K562 (cell line): ENCODE measurements at regions not wholly inside any gene's neighbourhood (a gene's known extent, or its start where the extent isn't known, plus 50 kb on each side); places are given as distances from the start of the nearest gene placed in this dataset.

Experiments used
- ATAC-seq: fragments of 200-7000 bp; cut with Tn5 transposase; 3 replicates; pipeline ENCODE4 v1.9.1; 2020; ENCODE audit warnings: moderate library complexity
- BruUV-seq: library from RNA; stranded (reverse); fragments of 400-500 nt; replicated peaks from 2 replicates; lab custom pipeline; 2021; lab: Mats Ljungman, UMichigan
- CTCF ChIA-PET: fragments of 300-600 bp; formaldehyde crosslinking; extraction: SDS; loops from one replicate; lab custom pipeline; 2021; ENCODE audit warnings: low intra/inter-chr PET ratio; lab: Yijun Ruan, JAX
- POLR2A ChIA-PET: fragments of 300-600, 350-650 bp; sonication (Branson Sonifier 250); formaldehyde crosslinking; extraction: SDS; loops from one replicate; lab custom pipeline; 2021; ENCODE audit warnings: antibody characterized with exemption, inconsistent platforms; lab: Yijun Ruan, JAX
- DNase-seq, 4 experiments: peaks; one replicate each; pipeline versions ENCODE4 v3.0.0 to v3.0.0-alpha.2; 2011 to 2018; ENCODE audit warnings: low spot score in 3 of 4, mixed read lengths in 3 of 4; ENCODE audit errors: extremely low read depth in 1 of 4
- FAIRE-seq: peaks from 2 replicates; lab custom pipeline; 2011; peaks lifted over from hg19 to GRCh38; lab: Jason Lieb, UNC
- H2AFZ ChIP-seq: 2 replicates; pipeline ENCODE4 v1.6.0; 2011; ENCODE audit warnings: low read depth, low read length, control low read depth, inconsistent platforms
- H3K27ac ChIP-seq: fragments of 200-600 bp; 3 replicates; pipeline ENCODE4 v1.8.0; 2011; ENCODE audit warnings: low read depth, mild to moderate bottlenecking, control low read depth, inconsistent platforms, low read length, moderate library complexity, mixed read lengths; ENCODE audit errors: extremely low read depth
- H3K27me3 ChIP-seq, 2 experiments: fragments of 300-600 bp in 1 of 2; 2 replicates in 1 of 2; 3 replicates in 1 of 2; pipeline versions ENCODE4 v1.6.0 to v1.8.0; 2011; ENCODE audit warnings: inconsistent platforms in 2 of 2, low read length in 2 of 2, mild to moderate bottlenecking in 1 of 2, mixed read lengths in 1 of 2, moderate library complexity in 1 of 2; ENCODE audit not compliant: control insufficient read depth in 2 of 2, insufficient read depth in 2 of 2
- H3K36me3 ChIP-seq: fragments of 300-600 bp; 3 replicates; pipeline ENCODE4 v1.8.0; 2011; ENCODE audit warnings: mild to moderate bottlenecking, low read length, inconsistent platforms; ENCODE audit not compliant: control insufficient read depth, insufficient read depth
- H3K4me1 ChIP-seq, 2 experiments: fragments of 200-600 bp in 1 of 2; replicated peaks in 1 of 2; 2 replicates in 1 of 2; 3 replicates in 1 of 2; pipeline versions ENCODE4 v1.5.1 to v1.8.0; 2011; ENCODE audit warnings: inconsistent platforms in 2 of 2, low read length in 2 of 2, mild to moderate bottlenecking in 1 of 2, mixed read lengths in 1 of 2, moderate library complexity in 1 of 2; ENCODE audit not compliant: control insufficient read depth in 2 of 2, insufficient read depth in 2 of 2
- H3K4me2 ChIP-seq: 2 replicates; pipeline ENCODE4 v1.6.1; 2011; ENCODE audit warnings: low read length, control low read depth, inconsistent platforms, mixed read lengths; ENCODE audit not compliant: insufficient read depth
- H3K4me3 ChIP-seq: fragments of 200-600 bp; sonication (generic), shearing (Covaris generic); 2 replicates; pipeline ENCODE4 v1.5.1; 2016; ENCODE audit warnings: control low read depth, inconsistent platforms
- H3K79me2 ChIP-seq: fragments of 200-600 bp; 3 replicates; pipeline ENCODE4 v1.8.0; 2011; ENCODE audit warnings: low read length, inconsistent platforms; ENCODE audit not compliant: control insufficient read depth, insufficient read depth
- H3K9ac ChIP-seq, 2 experiments: 2 replicates each; pipeline versions ENCODE4 v1.6.0 to v1.6.1; 2011; ENCODE audit warnings: low read depth in 2 of 2, low read length in 2 of 2, control low read depth in 1 of 2, inconsistent platforms in 1 of 2, mild to moderate bottlenecking in 1 of 2, mixed read lengths in 1 of 2; ENCODE audit not compliant: insufficient read depth in 1 of 2
- H3K9me1 ChIP-seq: one replicate; pipeline ENCODE4 v1.6.0; 2011; ENCODE audit warnings: inconsistent platforms, mild to moderate bottlenecking, low read length, moderate library complexity; ENCODE audit not compliant: control insufficient read depth, insufficient read depth
- H3K9me3 ChIP-seq: replicated peaks from 2 replicates; pipeline ENCODE4 v1.5.1; 2011; ENCODE audit warnings: low read depth, low read length, inconsistent platforms; ENCODE audit not compliant: control insufficient read depth, insufficient read depth
- H4K20me1 ChIP-seq: replicated peaks from 2 replicates; pipeline ENCODE4 v1.6.1; 2011; ENCODE audit warnings: low read length, inconsistent platforms, mixed read lengths; ENCODE audit not compliant: control insufficient read depth, insufficient read depth
- CUX1 ChIP-seq: fragments of 200-800 bp; sonication (Bioruptor generic); IDR thresholded peaks from 2 replicates; pipeline ENCODE4 v1.6.1; 2016; ENCODE audit warnings: missing genetic modification characterization, missing compliant biosample characterization
- GATAD2B ChIP-seq: fragments of 450-650 bp; IDR thresholded peaks from 2 replicates; pipeline ENCODE4 v1.6.1; 2017; ENCODE audit warnings: mild to moderate bottlenecking, borderline replicate concordance
- SRF ChIP-seq, 2 experiments: fragments of 250-450, 450-650 bp in 1 of 2; sonication (Bioruptor Pico) in 1 of 2; sonication (generic) in 1 of 2; formaldehyde crosslinking; IDR thresholded peaks; 2 replicates each; pipeline versions ENCODE4 v1.5.0 to v1.5.1; 2020 to 2022; ENCODE audit warnings: mild to moderate bottlenecking in 1 of 2, missing genetic modification reagents in 1 of 2
- ZBTB49 ChIP-seq: sonication (generic); formaldehyde crosslinking; IDR thresholded peaks from 2 replicates; pipeline ENCODE4 v1.8.0; 2022; ENCODE audit warnings: missing genetic modification reagents, mild to moderate bottlenecking, borderline replicate concordance
- WGBS: fragments of 100-300 bp; shearing (Covaris generic); methylation state at CpG from one replicate; pipeline ENCODE4 v1.1.6; 2016; ENCODE audit warnings: low coverage, mixed read lengths; ENCODE audit not compliant: insufficient coverage; ENCODE audit errors: missing lambda C conversion rate; 5-methylcytosine and 5-hydroxymethylcytosine counted together
- in situ Hi-C: fragments of 300-500 bp; cut with MboI; formaldehyde crosslinking; loops from 4 replicates; pipeline ENCODE4 v1.15.0; 2018; ENCODE audit warnings: inconsistent platforms, mixed read lengths
- intact Hi-C: fragments of 100-400 bp; cut with micrococcal nuclease; formaldehyde crosslinking; loops from 2 replicates; pipeline ENCODE4 v1.14.2; 2022

- CTCF ChIA-PET: no interaction called here
- H3K4me1 ChIP-seq: no peaks in the 10 kb centered on the region
- no peaks in the 10 kb centered on the region for H3K36me3 ChIP-seq
- H3K9me1 ChIP-seq: no peaks in the 10 kb centered on the region
- H4K20me1 ChIP-seq: no peaks in the 10 kb centered on the region
- BruUV-seq: no TSS peak
- H3K4me3 ChIP-seq: no peak overlapping the region
- no peak for TF ChIP-seq SRF (CRISPR knock-in tag; IDR thresholded peaks at IDR 0.05)
- no peak for TF ChIP-seq GATAD2B
- TF ChIP-seq ZBTB49: no peak
- no peak for TF ChIP-seq CUX1 (CRISPR knock-in tag)
- H3K4me2 ChIP-seq: no peak overlapping the region
- intact Hi-C loops: no loop called here
- H3K79me2 ChIP-seq: no peaks in the 10 kb centered on the region
- 0% methylated on average over 3 of the region's 4 CpGs for WGBS
- ATAC-seq (no peak), FAIRE-seq (no peak), DNase-seq (no peak)
- H3K9me3 ChIP-seq: no peaks in the 10 kb centered on the region
- no peak overlapping the region for H3K27ac ChIP-seq
- in situ Hi-C loops: no loop called here
- H2AFZ ChIP-seq: no peak overlapping the region
- no peak overlapping the region for H3K9ac ChIP-seq
- POLR2A ChIA-PET: interaction anchor here (0.6 kb wide), 1 partner anchor 479 kb away, joined by 3 read pairs; no protein-coding TSS in a partner anchor
- peaks cover 17 to 34% of the 10 kb centered on the region in 2 experiments; a peak in 4 of 5 replicates for H3K27me3 ChIP-seq
Observed at GRCh38 chr4:153093802-153094201, 110.4 kb upstream of the TRIM2 start.
